ENCODE measurements at regions not wholly inside any gene's neighbourhood (a gene's known extent, or its start where the extent isn't known, plus 50 kb on each side); places are given as distances from the start of the nearest gene placed in this dataset.

- no peak for TF ChIP-seq CTCF (IDR thresholded peaks at IDR 0.05)
- Mint-ChIP-seq H3K4me3 (ENCODE audit: unreplicated experiment) (no peak overlapping the region), H3K9me3 (ENCODE audit: unreplicated experiment) (no peaks in the 10 kb centered on the region), H3K36me3 (ENCODE audit: unreplicated experiment) (no peaks in the 10 kb centered on the region), H3K27ac (ENCODE audit: unreplicated experiment) (no peak overlapping the region), H3K4me1 (ENCODE audit: unreplicated experiment) (no peaks in the 10 kb centered on the region), H3K27me3 (ENCODE audit: unreplicated experiment) (peaks cover 41% of the 10 kb centered on the region)
- DNase-seq (ENCODE audit: extremely low spot score, unreplicated experiment) = peak; percentile 30
Observed at GRCh38 chr7:32399311-32399710, 90.9 kb downstream of the LSM5 start.

- H3K4me1 Mint-ChIP-seq (ENCODE audit: unreplicated experiment) = no peaks in the 10 kb centered on the region
- no peak for TF ChIP-seq CTCF (IDR thresholded peaks at IDR 0.05)
Observed at GRCh38 chr7:32395168-32395567, 95.0 kb downstream of the LSM5 start.

GRCh38 chr7:32393861-32394260 is 96.3 kb downstream of the LSM5 start:
- Mint-ChIP-seq H3K27me3 (ENCODE audit: unreplicated experiment) (peaks cover 38% of the 10 kb centered on the region), H3K36me3 (ENCODE audit: unreplicated experiment) (no peaks in the 10 kb centered on the region), H3K9me3 (ENCODE audit: unreplicated experiment) (peaks cover 8% of the 10 kb centered on the region), H3K4me1 (ENCODE audit: unreplicated experiment) (no peaks in the 10 kb centered on the region), H3K27ac (ENCODE audit: unreplicated experiment) (no peak overlapping the region), H3K4me3 (ENCODE audit: unreplicated experiment) (no peak overlapping the region)
- no peak for TF ChIP-seq CTCF (IDR thresholded peaks at IDR 0.05)
- no peak for DNase-seq (ENCODE audit: extremely low spot score, unreplicated experiment)

More at GRCh38 chr7:32395168-32395567, 95.0 kb downstream of the LSM5 start:
- peaks cover 43% of the 10 kb centered on the region for H3K27me3 Mint-ChIP-seq (ENCODE audit: unreplicated experiment)
- no peak overlapping the region for H3K27ac Mint-ChIP-seq (ENCODE audit: unreplicated experiment)
- no peak overlapping the region for H3K4me3 Mint-ChIP-seq (ENCODE audit: unreplicated experiment)
- no peak for DNase-seq (ENCODE audit: extremely low spot score, unreplicated experiment)
- H3K36me3 Mint-ChIP-seq (ENCODE audit: unreplicated experiment) = no peaks in the 10 kb centered on the region
- peaks cover 8% of the 10 kb centered on the region for H3K9me3 Mint-ChIP-seq (ENCODE audit: unreplicated experiment)

GRCh38 chr7:32390210-32390609 is 100.0 kb downstream of the LSM5 start:
- Mint-ChIP-seq H3K4me1 (ENCODE audit: unreplicated experiment) (no peaks in the 10 kb centered on the region), H3K9me3 (ENCODE audit: unreplicated experiment) (peaks cover 8% of the 10 kb centered on the region), H3K27ac (ENCODE audit: unreplicated experiment) (no peak overlapping the region), H3K27me3 (ENCODE audit: unreplicated experiment) (peaks cover 29% of the 10 kb centered on the region), H3K36me3 (ENCODE audit: unreplicated experiment) (no peaks in the 10 kb centered on the region), H3K4me3 (ENCODE audit: unreplicated experiment) (no peak overlapping the region)
- no peak for DNase-seq (ENCODE audit: extremely low spot score, unreplicated experiment)
- TF ChIP-seq CTCF (IDR thresholded peaks at IDR 0.05) = no peak

- Mint-ChIP-seq H3K36me3 (ENCODE audit: unreplicated experiment) (no peaks in the 10 kb centered on the region), H3K4me1 (ENCODE audit: unreplicated experiment) (no peaks in the 10 kb centered on the region), H3K27me3 (ENCODE audit: unreplicated experiment) (peaks cover 26% of the 10 kb centered on the region), H3K9me3 (ENCODE audit: unreplicated experiment) (no peaks in the 10 kb centered on the region), H3K27ac (ENCODE audit: unreplicated experiment) (no peak overlapping the region), H3K4me3 (ENCODE audit: unreplicated experiment) (no peak overlapping the region)
- no peak for DNase-seq (ENCODE audit: extremely low spot score, unreplicated experiment)
- no peak for TF ChIP-seq CTCF (IDR thresholded peaks at IDR 0.05)
Observed at GRCh38 chr7:32385316-32385956, 104.7 kb downstream of the LSM5 start.

All from osteocyte (in vitro differentiated cells).